ENCODE measurements at regions not wholly inside any gene's neighbourhood (a gene's known extent, or its start where the extent isn't known, plus 50 kb on each side); places are given as distances from the start of the nearest gene placed in this dataset.
A peak's percentile ranks its signal among the peaks of the same experiment; 100 is the strongest.

- DNase-seq (ENCODE audit: low spot score), result no peak
Observed at GRCh38 chr6:146903451-146903850, 300.8 kb upstream of the STXBP5 start.

- DNase-seq (ENCODE audit: low spot score), result no peak
Observed at GRCh38 chr6:146904596-146904995, 299.6 kb upstream of the STXBP5 start.

- peak; percentile 6 for DNase-seq (ENCODE audit: low spot score)
Observed at GRCh38 chr6:146905181-146905704, 299.0 kb upstream of the STXBP5 start.

GRCh38 chr6:146908786-146909185 lies 295.4 kb upstream of the STXBP5 start:
- DNase-seq (ENCODE audit: low spot score), result no peak

GRCh38 chr6:146909376-146909775 lies 294.8 kb upstream of the STXBP5 start:
- no peak for DNase-seq (ENCODE audit: low spot score)

GRCh38 chr6:146909886-146910285 lies 294.3 kb upstream of the STXBP5 start:
- no peak for DNase-seq (ENCODE audit: low spot score)

GRCh38 chr6:146910611-146911010 lies 293.6 kb upstream of the STXBP5 start:
- peak; percentile 6 for DNase-seq (ENCODE audit: low spot score)

- peak; percentile 45 for DNase-seq (ENCODE audit: low spot score)
Observed at GRCh38 chr6:146911635-146912215, 292.5 kb upstream of the STXBP5 start.

- peak; percentile 23 for DNase-seq (ENCODE audit: low spot score)
Observed at GRCh38 chr6:146912730-146913685, 291.2 kb upstream of the STXBP5 start.

- peak; percentile 74 for DNase-seq (ENCODE audit: low spot score)
Observed at GRCh38 chr6:146913842-146914488, 290.3 kb upstream of the STXBP5 start.

- peak; percentile 65 for DNase-seq (ENCODE audit: low spot score)
Observed at GRCh38 chr6:146914489-146915483, 289.4 kb upstream of the STXBP5 start.

GRCh38 chr6:146915671-146916127 lies 288.5 kb upstream of the STXBP5 start:
- DNase-seq (ENCODE audit: low spot score), result peak; percentile 25

GRCh38 chr6:146916435-146917025 lies 287.7 kb upstream of the STXBP5 start:
- DNase-seq (ENCODE audit: low spot score), result peak; percentile 8

- DNase-seq (ENCODE audit: low spot score), result peak; percentile 13
Observed at GRCh38 chr6:146917182-146917581, 287.0 kb upstream of the STXBP5 start.

- DNase-seq (ENCODE audit: low spot score), result no peak
Observed at GRCh38 chr6:146917979-146918378, 286.2 kb upstream of the STXBP5 start.

GRCh38 chr6:146919017-146919416 lies 285.2 kb upstream of the STXBP5 start:
- DNase-seq (ENCODE audit: low spot score), result no peak

- no peak for DNase-seq (ENCODE audit: low spot score)
Observed at GRCh38 chr6:146923205-146923833, 280.9 kb upstream of the STXBP5 start.

- no peak for DNase-seq (ENCODE audit: low spot score)
Observed at GRCh38 chr6:146925846-146926245, 278.4 kb upstream of the STXBP5 start.

- no peak for DNase-seq (ENCODE audit: low spot score)
Observed at GRCh38 chr6:146928503-146928902, 275.7 kb upstream of the STXBP5 start.

GRCh38 chr6:146931214-146931613 lies 273.0 kb upstream of the STXBP5 start:
- DNase-seq (ENCODE audit: low spot score), result no peak
